OCI-LY3 (cell line): ENCODE measurements at regions not wholly inside any gene's neighbourhood (a gene's known extent, or its start where the extent isn't known, plus 50 kb on each side); places are given as distances from the start of the nearest gene placed in this dataset.

Experiments used
- H2AFZ ChIP-seq: fragments of 200-600, 300-600 bp; shearing (Covaris generic); 2 replicates; pipeline ENCODE4 v1.6.0; 2014; ENCODE audit warnings: antibody characterized with exemption, low read depth, low read length
- H3K27ac ChIP-seq: fragments of 200-600, 300-600 bp; sonication (generic); 2 replicates; pipeline ENCODE4 v1.5.1; 2014; ENCODE audit warnings: mild to moderate bottlenecking, low read length, moderate library complexity, mixed read lengths
- H3K27me3 ChIP-seq: fragments of 200-600, 300-600 bp; sonication (generic); 2 replicates; pipeline ENCODE4 v1.6.1; 2014; ENCODE audit warnings: low read depth, low read length, mixed read lengths
- H3K36me3 ChIP-seq: fragments of 200-600, 300-600 bp; sonication (generic); replicated peaks from 2 replicates; pipeline ENCODE3; 2014; ENCODE audit warnings: low read depth, low read length, mixed read lengths
- H3K4me1 ChIP-seq: fragments of 300-600, 200-600 bp; sonication (generic); 2 replicates; pipeline ENCODE4 v1.6.1; 2014; ENCODE audit warnings: low read length, mixed read lengths
- H3K4me2 ChIP-seq: fragments of 200-600, 300-600 bp; sonication (generic); 2 replicates; pipeline ENCODE4 v1.6.1; 2014; ENCODE audit warnings: low read length, mixed read lengths
- H3K4me3 ChIP-seq: fragments of 300-600, 200-600 bp; sonication (generic); 2 replicates; pipeline ENCODE4 v1.5.1; 2014; ENCODE audit warnings: antibody characterized with exemption, mild to moderate bottlenecking, low read length, moderate library complexity
- H3K79me2 ChIP-seq: fragments of 300-600, 200-600 bp; shearing (Covaris generic); 2 replicates; pipeline ENCODE4 v1.6.1; 2014; ENCODE audit warnings: mild to moderate bottlenecking, low read length, mixed read lengths
- H3K9ac ChIP-seq: fragments of 300-600, 200-600 bp; shearing (Covaris generic); 2 replicates; pipeline ENCODE4 v1.6.0; 2014; ENCODE audit warnings: mild to moderate bottlenecking, low read length, moderate library complexity
- H3K9me3 ChIP-seq: fragments of 200-600, 300-600 bp; shearing (Covaris generic); 2 replicates; pipeline ENCODE4 v1.6.1; 2014; ENCODE audit warnings: low read length, mixed read lengths; ENCODE audit not compliant: insufficient read depth
- H4K20me1 ChIP-seq: fragments of 200-600, 300-600 bp; sonication (generic); 2 replicates; pipeline ENCODE4 v1.6.1; 2016; ENCODE audit warnings: low read length, mixed read lengths; ENCODE audit not compliant: insufficient read depth
- CTCF ChIP-seq: fragments of 200-600, 300-600 bp; sonication (generic); IDR thresholded peaks from 2 replicates; pipeline ENCODE4 v1.5.1; 2014; ENCODE audit warnings: antibody characterized with exemption, low read length, low read depth
- EZH2phosphoT487 ChIP-seq: fragments of 200-600 bp; shearing (Covaris generic); IDR thresholded peaks from 2 replicates; pipeline ENCODE4 v1.6.1; 2018; ENCODE audit warnings: antibody characterized with exemption, mixed run types, low read depth

GRCh38 chr1:25106352-25106751, 126.0 kb downstream of the SYF2 start:
- Histone ChIP-seq H3K4me2 (no peak overlapping the region), H3K4me3 (no peak overlapping the region), H3K9me3 (no peaks in the 10 kb centered on the region), H3K79me2 (no peaks in the 10 kb centered on the region), H3K27ac (no peak overlapping the region), H4K20me1 (no peaks in the 10 kb centered on the region), H3K36me3 (peaks cover 6% of the 10 kb centered on the region), H3K27me3 (no peaks in the 10 kb centered on the region), H2AFZ (no peak overlapping the region), H3K9ac (no peak overlapping the region), H3K4me1 (peaks cover 9% of the 10 kb centered on the region)
- TF ChIP-seq CTCF (no peak), EZH2phosphoT487 (no peak)

- no peaks in the 10 kb centered on the region for H3K79me2 ChIP-seq
- H3K9ac ChIP-seq = no peak overlapping the region
- H3K27ac ChIP-seq = no peak overlapping the region
- no peak overlapping the region for H3K4me2 ChIP-seq
- no peak for TF ChIP-seq EZH2phosphoT487
- TF ChIP-seq CTCF = no peak
- no peak overlapping the region for H2AFZ ChIP-seq
- no peak overlapping the region for H3K4me3 ChIP-seq
- H3K36me3 ChIP-seq = peaks cover 6% of the 10 kb centered on the region
- H3K4me1 ChIP-seq = peaks cover 9% of the 10 kb centered on the region
- H3K27me3 ChIP-seq = no peaks in the 10 kb centered on the region
- no peaks in the 10 kb centered on the region for H4K20me1 ChIP-seq
- H3K9me3 ChIP-seq = no peaks in the 10 kb centered on the region
These were observed 126.5 kb downstream of the SYF2 start for GRCh38 chr1:25105836-25106235.

- H3K4me3 ChIP-seq = no peak overlapping the region
- no peak overlapping the region for H3K4me2 ChIP-seq
- no peaks in the 10 kb centered on the region for H3K27me3 ChIP-seq
- H3K9me3 ChIP-seq = no peaks in the 10 kb centered on the region
- H3K9ac ChIP-seq = no peak overlapping the region
- no peaks in the 10 kb centered on the region for H4K20me1 ChIP-seq
- H3K79me2 ChIP-seq = no peaks in the 10 kb centered on the region
- peaks cover 6% of the 10 kb centered on the region for H3K36me3 ChIP-seq
- no peak for TF ChIP-seq EZH2phosphoT487
- no peak for TF ChIP-seq CTCF
- H3K27ac ChIP-seq = no peak overlapping the region
- H3K4me1 ChIP-seq = peaks cover 4% of the 10 kb centered on the region
- H2AFZ ChIP-seq = no peak overlapping the region
These were observed 127.3 kb downstream of the SYF2 start for GRCh38 chr1:25104932-25105561.

GRCh38 chr1:25103164-25103795, 129.0 kb downstream of the SYF2 start:
- Histone ChIP-seq H3K4me1 (peaks cover 11% of the 10 kb centered on the region), H3K27ac (no peak overlapping the region), H3K4me3 (no peak overlapping the region), H4K20me1 (no peaks in the 10 kb centered on the region), H3K27me3 (no peaks in the 10 kb centered on the region), H3K9ac (no peak overlapping the region), H3K79me2 (no peaks in the 10 kb centered on the region), H3K9me3 (no peaks in the 10 kb centered on the region), H2AFZ (no peak overlapping the region), H3K4me2 (no peak overlapping the region), H3K36me3 (no peaks in the 10 kb centered on the region)
- TF ChIP-seq EZH2phosphoT487 (no peak), CTCF (no peak)
